Gastrocnemius medialis (tissue), 4 donors: ENCODE measurements at regions not wholly inside any gene's neighbourhood (a gene's known extent, or its start where the extent isn't known, plus 50 kb on each side); places are given as distances from the start of the nearest gene placed in this dataset.
"Not testable (repeated sequence)": the region's sequence is repeated elsewhere in the genome, so short reads cannot be mapped to it uniquely, and the experiment has no call there.

Source experiments
- ATAC-seq, 2 donors: fragments of 150-250 bp; one replicate each; pipeline ENCODE4 v1.9.1; 2016
- DNase-seq, 2 donors: peaks; one replicate each; pipeline ENCODE4 v3.0.0-alpha.2; 2019
- H3K27ac ChIP-seq, 4 donors: fragments of 200-600 bp; sonication (generic); 1 replicate in 1 of 4; 2 replicates in 3 of 4; pipeline ENCODE4 v1.5.1; 2016 to 2018; ENCODE audit warnings: mild to moderate bottlenecking in 2 of 4, moderate library complexity in 1 of 4
- H3K27me3 ChIP-seq, 3 donors: fragments of 200-600 bp; sonication (generic) in 2 of 3; 1 replicate in 1 of 3; 2 replicates in 2 of 3; pipeline versions ENCODE4 v1.5.1 to v1.6.0; 2016 to 2019; ENCODE audit warnings: mild to moderate bottlenecking in 1 of 3, moderate library complexity in 1 of 3
- H3K36me3 ChIP-seq, 2 donors: fragments of 200-600 bp; sonication (generic) in 1 of 2; one replicate each; pipeline ENCODE4 v1.5.1; 2017 to 2018
- H3K4me1 ChIP-seq, 2 donors: fragments of 200-600 bp; sonication (generic) in 1 of 2; one replicate each; pipeline ENCODE4 v1.5.1; 2016 to 2017; ENCODE audit warnings: mild to moderate bottlenecking in 2 of 2
- H3K4me3 ChIP-seq, 4 donors: fragments of 200-600 bp; sonication (generic) in 3 of 4; 1 replicate in 1 of 4; 2 replicates in 3 of 4; pipeline ENCODE4 v1.5.1; 2016 to 2019; ENCODE audit warnings: mild to moderate bottlenecking in 2 of 4
- H3K9me3 ChIP-seq, 3 donors: fragments of 200-600 bp; sonication (generic) in 2 of 3; 1 replicate in 1 of 3; 2 replicates in 2 of 3; pipeline ENCODE4 v1.5.1; 2016 to 2019
- POLR2A ChIP-seq, 2 donors: fragments of 450-650 bp; IDR thresholded peaks; one replicate each; pipeline ENCODE4 v1.6.1; 2017; ENCODE audit warnings: antibody characterized with exemption in 2 of 2, mild to moderate bottlenecking in 2 of 2, moderate library complexity in 2 of 2
- in situ Hi-C, 4 donors: fragments of 200-750 bp; cut with MboI; loops; one replicate each; pipeline versions ENCODE4 v1.15.0 to v1.8.0; 2017; ENCODE audit warnings: low sequenced_read_pairs in 4 of 4
- intact Hi-C: fragments of 100-400 bp; cut with DNase I; formaldehyde crosslinking; loops from one replicate; pipeline ENCODE4 v1.15.1; 2023; ENCODE audit warnings: low total_unique reads
- TF ChIP-seq, protein P1 (sequence below), 5 experiments: fragments of 450-650 bp in 3 of 5; fragments of 200-600 bp in 2 of 5; sonication (generic) in 2 of 5; IDR thresholded peaks in 4 of 5; conservative IDR thresholded peaks in 1 of 5; 1 replicate in 4 of 5; 2 replicates in 1 of 5; pipeline ENCODE4 v1.5.1; 2016 to 2019; ENCODE audit warnings: antibody characterized with exemption in 5 of 5, mild to moderate bottlenecking in 3 of 5, moderate library complexity in 3 of 5

DNA sequence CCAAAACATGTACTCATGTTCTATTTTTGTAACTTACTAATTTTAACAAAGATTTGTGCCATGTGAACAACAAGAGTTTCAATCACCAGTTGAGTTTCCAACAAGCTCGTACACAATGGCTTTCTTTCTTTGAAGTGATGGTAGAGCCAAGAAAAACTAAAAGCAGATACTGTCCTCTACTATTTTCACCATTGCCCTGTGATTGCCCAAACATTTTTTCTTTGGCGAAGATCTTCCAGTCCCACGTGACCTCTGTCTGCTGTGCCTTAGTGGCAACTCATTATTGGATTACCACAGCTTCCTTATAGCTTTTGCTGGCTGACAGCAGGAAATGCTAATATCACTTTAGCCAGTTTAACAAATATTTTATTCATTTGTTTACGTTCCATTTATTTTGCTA is 1147.1 kb downstream of the STIM2 start:
- Histone ChIP-seq H3K9me3 (no peaks in the 10 kb centered on the region), H3K27me3 (no peaks in the 10 kb centered on the region), H3K36me3 (no peaks in the 10 kb centered on the region), H3K27ac (no peak overlapping the region), H3K4me3 (no peak overlapping the region), H3K4me1 (no peaks in the 10 kb centered on the region)
- in situ Hi-C loops, result no loop called here
- no peak for DNase-seq
- intact Hi-C loops, result no loop called here
- ATAC-seq, result no peak
- TF ChIP-seq POLR2A (IDR thresholded peaks at IDR 0.05), result no peak

DNA sequence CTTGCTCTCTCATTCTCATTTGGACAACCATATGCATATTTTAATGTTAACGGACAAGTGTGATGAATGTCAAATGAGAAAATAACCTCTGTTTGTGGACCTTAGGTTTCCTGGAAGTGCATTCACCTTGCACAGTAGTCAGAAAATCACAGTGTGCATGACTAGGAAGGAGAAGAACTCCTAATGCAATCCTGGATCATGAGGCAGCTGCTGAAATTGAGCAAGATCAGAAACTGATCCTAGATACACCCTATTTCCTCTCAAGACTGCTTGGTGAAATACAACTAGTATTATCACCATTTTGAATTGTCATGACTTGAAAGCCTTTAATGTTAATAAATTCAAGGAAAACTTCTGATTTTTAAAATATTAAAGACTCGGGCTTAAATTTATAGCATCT is 1148.9 kb downstream of the STIM2 start:
- no peaks in the 10 kb centered on the region for H3K27me3 ChIP-seq
- H3K4me1 ChIP-seq, result no peaks in the 10 kb centered on the region
- in situ Hi-C loops (no loop called here), intact Hi-C loops (no loop called here)
- no peaks in the 10 kb centered on the region for H3K9me3 ChIP-seq
- no peak overlapping the region for H3K4me3 ChIP-seq
- DNase-seq (no peak), ATAC-seq (no peak)
- no peak for TF ChIP-seq POLR2A (IDR thresholded peaks at IDR 0.05)
- TF ChIP-seq, protein P1, sequence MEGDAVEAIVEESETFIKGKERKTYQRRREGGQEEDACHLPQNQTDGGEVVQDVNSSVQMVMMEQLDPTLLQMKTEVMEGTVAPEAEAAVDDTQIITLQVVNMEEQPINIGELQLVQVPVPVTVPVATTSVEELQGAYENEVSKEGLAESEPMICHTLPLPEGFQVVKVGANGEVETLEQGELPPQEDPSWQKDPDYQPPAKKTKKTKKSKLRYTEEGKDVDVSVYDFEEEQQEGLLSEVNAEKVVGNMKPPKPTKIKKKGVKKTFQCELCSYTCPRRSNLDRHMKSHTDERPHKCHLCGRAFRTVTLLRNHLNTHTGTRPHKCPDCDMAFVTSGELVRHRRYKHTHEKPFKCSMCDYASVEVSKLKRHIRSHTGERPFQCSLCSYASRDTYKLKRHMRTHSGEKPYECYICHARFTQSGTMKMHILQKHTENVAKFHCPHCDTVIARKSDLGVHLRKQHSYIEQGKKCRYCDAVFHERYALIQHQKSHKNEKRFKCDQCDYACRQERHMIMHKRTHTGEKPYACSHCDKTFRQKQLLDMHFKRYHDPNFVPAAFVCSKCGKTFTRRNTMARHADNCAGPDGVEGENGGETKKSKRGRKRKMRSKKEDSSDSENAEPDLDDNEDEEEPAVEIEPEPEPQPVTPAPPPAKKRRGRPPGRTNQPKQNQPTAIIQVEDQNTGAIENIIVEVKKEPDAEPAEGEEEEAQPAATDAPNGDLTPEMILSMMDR (IDR thresholded peaks at IDR 0.05 in 4 of 5, conservative IDR thresholded peaks at IDR 0.05 in 1 of 5), result no peak
- H3K36me3 ChIP-seq, result no peaks in the 10 kb centered on the region
- H3K27ac ChIP-seq, result no peak overlapping the region

DNA sequence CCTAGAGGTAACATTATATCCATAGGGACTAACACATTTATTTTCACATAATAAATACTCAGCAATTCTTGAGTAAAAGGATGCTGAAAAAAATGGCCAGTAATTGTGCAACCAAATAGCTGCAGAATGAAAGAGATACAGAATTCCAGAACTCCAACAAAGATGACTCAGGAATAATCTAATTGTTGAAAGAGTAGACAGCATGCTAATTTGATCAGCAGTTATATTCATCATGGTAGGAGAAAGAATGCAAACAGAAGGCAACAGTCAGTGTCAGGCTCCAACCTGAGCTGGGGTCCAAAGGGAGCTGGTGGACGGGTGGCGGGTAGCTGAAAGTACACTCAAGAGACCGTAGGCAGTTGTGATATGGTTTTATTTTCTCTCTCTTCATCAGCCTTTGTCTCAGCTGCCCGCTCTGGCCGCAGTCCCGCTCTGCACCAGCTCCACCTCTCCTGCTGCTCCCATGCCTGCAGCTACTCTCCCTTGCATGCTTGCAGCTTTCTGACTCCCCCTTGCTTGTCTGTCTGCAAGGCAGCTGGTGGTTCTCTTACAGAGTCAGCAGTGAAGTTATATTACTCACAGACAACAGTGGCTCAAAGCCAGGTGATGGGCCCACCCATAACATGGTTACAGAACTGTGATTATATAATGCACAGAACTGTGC is 1150.1 kb downstream of the STIM2 start:
- Histone ChIP-seq H3K27ac (no peak overlapping the region), H3K9me3 (no peaks in the 10 kb centered on the region), H3K4me1 (no peaks in the 10 kb centered on the region), H3K36me3 (no peaks in the 10 kb centered on the region), H3K4me3 (no peak overlapping the region), H3K27me3 (no peaks in the 10 kb centered on the region)
- TF ChIP-seq POLR2A (IDR thresholded peaks at IDR 0.05), result no peak
- TF ChIP-seq, protein P1 (IDR thresholded peaks at IDR 0.05 in 4 of 5, conservative IDR thresholded peaks at IDR 0.05 in 1 of 5), result no peak
- intact Hi-C loops, result no loop called here
- in situ Hi-C loops, result no loop called here
- DNase-seq, result no peak
- ATAC-seq, result no peak

DNA sequence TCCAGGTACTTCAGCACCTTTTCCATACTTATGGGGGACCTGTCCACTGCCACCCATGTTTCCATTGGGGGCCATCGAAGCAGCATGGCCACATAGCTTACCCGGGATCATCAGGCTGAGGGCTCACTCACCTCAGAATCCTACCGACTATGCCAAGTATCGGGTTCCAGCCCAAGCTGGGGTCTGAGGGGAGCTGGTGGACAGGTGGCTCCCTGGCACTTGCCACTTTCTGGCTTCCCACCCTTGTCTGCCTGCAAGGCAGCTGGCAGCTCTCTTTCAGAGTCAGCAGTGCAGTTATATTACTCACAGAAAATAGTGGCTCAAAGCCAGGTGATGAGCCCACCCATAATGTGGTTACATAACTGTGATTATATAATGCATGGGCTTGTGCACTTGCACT is 1153.8 kb downstream of the STIM2 start:
- H3K27me3 ChIP-seq, result no peaks in the 10 kb centered on the region
- intact Hi-C loops, result no loop called here
- H3K27ac ChIP-seq, result no peak overlapping the region
- no peaks in the 10 kb centered on the region for H3K36me3 ChIP-seq
- no peak for TF ChIP-seq POLR2A (IDR thresholded peaks at IDR 0.05)
- TF ChIP-seq, protein P1 (IDR thresholded peaks at IDR 0.05 in 4 of 5, conservative IDR thresholded peaks at IDR 0.05 in 1 of 5), result no peak
- DNase-seq, result no peak
- in situ Hi-C loops, result no loop called here
- H3K4me3 ChIP-seq, result no peak overlapping the region
- H3K9me3 ChIP-seq, result no peaks in the 10 kb centered on the region
- no peak for ATAC-seq
- H3K4me1 ChIP-seq, result no peaks in the 10 kb centered on the region

DNA sequence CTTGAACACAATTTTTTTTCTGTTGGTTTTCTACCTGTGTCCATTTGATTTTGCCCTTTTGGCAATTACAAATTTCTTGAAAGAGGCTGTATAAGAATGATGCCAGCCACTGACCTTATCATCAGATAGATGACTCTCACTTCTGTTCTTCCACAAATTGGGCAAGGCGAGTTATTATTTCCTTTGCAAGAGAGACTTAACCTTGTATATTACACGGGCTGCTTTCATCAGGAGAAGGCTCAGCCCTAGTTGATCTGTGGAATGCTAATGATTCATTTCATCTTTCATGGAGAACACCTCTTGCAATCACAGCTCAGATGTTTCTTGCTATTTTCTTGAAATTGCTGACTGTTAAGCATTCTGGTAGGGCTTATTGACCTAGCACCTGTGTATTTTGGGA is 1155.4 kb downstream of the STIM2 start:
- Histone ChIP-seq H3K9me3 (no peaks in the 10 kb centered on the region), H3K4me3 (no peak overlapping the region), H3K4me1 (no peaks in the 10 kb centered on the region), H3K27ac (no peak overlapping the region), H3K27me3 (no peaks in the 10 kb centered on the region), H3K36me3 (no peaks in the 10 kb centered on the region)
- ATAC-seq, result no peak
- in situ Hi-C loops, result no loop called here
- DNase-seq, result no peak
- TF ChIP-seq POLR2A (IDR thresholded peaks at IDR 0.05), result no peak
- TF ChIP-seq, protein P1 (IDR thresholded peaks at IDR 0.05 in 4 of 5, conservative IDR thresholded peaks at IDR 0.05 in 1 of 5), result no peak
- intact Hi-C loops, result no loop called here

DNA sequence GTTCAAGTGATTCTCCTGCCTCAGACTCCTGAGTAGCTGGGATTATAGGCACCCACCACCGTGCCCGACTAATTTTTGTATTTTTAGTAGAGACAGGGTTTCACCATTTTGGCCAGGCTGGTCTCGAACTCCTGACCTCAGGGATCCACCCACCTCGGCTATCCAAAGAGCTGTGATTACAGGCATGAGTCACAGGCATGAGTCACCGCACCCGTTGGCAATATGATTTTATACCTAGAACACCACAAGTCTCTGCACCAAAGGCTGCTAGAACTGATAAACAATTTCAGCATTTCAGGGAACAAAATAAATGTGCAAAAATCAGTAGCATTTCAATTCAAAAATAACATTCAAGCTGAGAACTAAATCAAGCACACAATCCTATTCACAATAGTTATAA is 1177.6 kb downstream of the STIM2 start:
- DNase-seq, in situ Hi-C loops, H3K4me3 ChIP-seq, H3K27me3 ChIP-seq, H3K4me1 ChIP-seq, ATAC-seq, intact Hi-C loops, H3K27ac ChIP-seq, H3K36me3 ChIP-seq, H3K9me3 ChIP-seq: not testable (repeated sequence)
